Peyer's patch (tissue), 4 donors: ENCODE measurements at regions not wholly inside any gene's neighbourhood (a gene's known extent, or its start where the extent isn't known, plus 50 kb on each side); places are given as distances from the start of the nearest gene placed in this dataset.

Experiments
- POLR2A ChIP-seq, 2 donors: fragments of 450-650 bp; IDR thresholded peaks; one replicate each; pipeline ENCODE4 v1.5.1; 2017; ENCODE audit warnings: antibody characterized with exemption in 2 of 2, mild to moderate bottlenecking in 2 of 2, moderate library complexity in 2 of 2
- TF ChIP-seq, protein P1 (sequence below), 6 experiments: fragments of 450-650 bp in 4 of 6; fragments of 200-600 bp in 2 of 6; sonication (generic) in 1 of 6; IDR thresholded peaks; one replicate each; pipeline ENCODE4 v1.5.1; 2017 to 2019; ENCODE audit warnings: antibody characterized with exemption in 6 of 6, mild to moderate bottlenecking in 3 of 6, moderate library complexity in 1 of 6

DNA sequence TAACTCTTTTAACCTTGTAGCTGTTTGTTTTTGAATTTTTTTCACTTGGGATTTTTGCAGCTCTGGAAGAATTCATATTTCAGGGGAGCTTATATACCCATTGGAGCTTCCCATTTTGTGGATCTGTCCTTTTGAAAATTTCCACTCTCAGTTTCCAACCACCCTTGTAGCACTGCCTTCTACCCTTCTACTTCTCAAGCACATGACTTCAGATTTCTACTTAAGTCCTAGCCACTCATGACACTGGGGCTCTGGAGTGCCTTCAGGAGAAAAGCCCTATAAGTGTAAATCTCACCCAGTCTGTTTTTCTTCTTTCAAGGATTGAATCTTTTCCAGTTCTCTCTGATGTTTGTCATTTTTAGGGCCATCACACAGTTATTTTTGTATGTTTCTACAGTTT is 283.7 kb upstream of the KCNH7 start:
- TF ChIP-seq, protein P1, sequence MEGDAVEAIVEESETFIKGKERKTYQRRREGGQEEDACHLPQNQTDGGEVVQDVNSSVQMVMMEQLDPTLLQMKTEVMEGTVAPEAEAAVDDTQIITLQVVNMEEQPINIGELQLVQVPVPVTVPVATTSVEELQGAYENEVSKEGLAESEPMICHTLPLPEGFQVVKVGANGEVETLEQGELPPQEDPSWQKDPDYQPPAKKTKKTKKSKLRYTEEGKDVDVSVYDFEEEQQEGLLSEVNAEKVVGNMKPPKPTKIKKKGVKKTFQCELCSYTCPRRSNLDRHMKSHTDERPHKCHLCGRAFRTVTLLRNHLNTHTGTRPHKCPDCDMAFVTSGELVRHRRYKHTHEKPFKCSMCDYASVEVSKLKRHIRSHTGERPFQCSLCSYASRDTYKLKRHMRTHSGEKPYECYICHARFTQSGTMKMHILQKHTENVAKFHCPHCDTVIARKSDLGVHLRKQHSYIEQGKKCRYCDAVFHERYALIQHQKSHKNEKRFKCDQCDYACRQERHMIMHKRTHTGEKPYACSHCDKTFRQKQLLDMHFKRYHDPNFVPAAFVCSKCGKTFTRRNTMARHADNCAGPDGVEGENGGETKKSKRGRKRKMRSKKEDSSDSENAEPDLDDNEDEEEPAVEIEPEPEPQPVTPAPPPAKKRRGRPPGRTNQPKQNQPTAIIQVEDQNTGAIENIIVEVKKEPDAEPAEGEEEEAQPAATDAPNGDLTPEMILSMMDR (IDR thresholded peaks at IDR 0.05) = no peak
- no peak for TF ChIP-seq POLR2A (IDR thresholded peaks at IDR 0.05)
